ENCODE measurements at regions not wholly inside any gene's neighbourhood (a gene's known extent, or its start where the extent isn't known, plus 50 kb on each side); places are given as distances from the start of the nearest gene placed in this dataset.

DNA sequence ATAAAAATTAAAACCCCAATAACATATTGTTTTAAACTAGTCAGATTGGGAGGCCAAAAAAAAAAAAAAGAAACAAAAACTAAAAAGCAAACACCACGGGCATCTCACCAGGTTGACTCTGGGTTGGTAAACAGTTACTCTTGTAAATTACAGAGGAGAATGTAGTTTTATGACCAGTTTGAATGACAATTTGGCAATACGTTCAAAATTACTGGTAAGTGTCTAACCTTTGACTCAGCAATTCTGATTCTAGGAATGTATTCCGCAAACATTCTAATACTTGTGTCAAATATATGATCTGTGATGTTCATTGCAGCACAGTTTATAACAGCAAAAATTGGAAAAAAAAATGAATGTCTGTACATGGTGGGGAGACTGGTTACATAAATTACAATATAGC is 1376.0 kb downstream of the TBC1D22A start:
- TF ChIP-seq ZNF234 (CRISPR knock-in tag; conservative IDR thresholded peaks at IDR 0.05) (no peak), FOXO1 (CRISPR knock-in tag; IDR thresholded peaks at IDR 0.05) (no peak), GMEB1 (CRISPR knock-in tag; IDR thresholded peaks at IDR 0.05; ENCODE audit: borderline replicate concordance) (no peak), SUZ12 (IDR thresholded peaks at IDR 0.05; ENCODE audit: low read depth, low read length) (no peak)
- TF ChIP-seq, protein P1, sequence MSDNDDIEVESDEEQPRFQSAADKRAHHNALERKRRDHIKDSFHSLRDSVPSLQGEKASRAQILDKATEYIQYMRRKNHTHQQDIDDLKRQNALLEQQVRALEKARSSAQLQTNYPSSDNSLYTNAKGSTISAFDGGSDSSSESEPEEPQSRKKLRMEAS (IDR thresholded peaks at IDR 0.05), result no peak

Data from HepG2 (cell line).